ENCODE measurements at regions not wholly inside any gene's neighbourhood (a gene's known extent, or its start where the extent isn't known, plus 50 kb on each side); places are given as distances from the start of the nearest gene placed in this dataset.

- H3K36me3 ChIP-seq = no peaks in the 10 kb centered on the region
- H3K9me3 ChIP-seq = no peaks in the 10 kb centered on the region
- H3K4me1 ChIP-seq = no peaks in the 10 kb centered on the region
- no peak overlapping the region for H3K4me3 ChIP-seq
- ATAC-seq = no peak
- H3K27me3 ChIP-seq = no peaks in the 10 kb centered on the region
- TF ChIP-seq CTCF (IDR thresholded peaks at IDR 0.05) (no peak), POLR2AphosphoS5 (IDR thresholded peaks at IDR 0.05) (no peak), EP300 (IDR thresholded peaks at IDR 0.05) (no peak), POLR2A (IDR thresholded peaks at IDR 0.05) (no peak)
- H3K27ac ChIP-seq = no peak overlapping the region
Observed at GRCh38 chr20:54820392-54820791, 345.0 kb downstream of the DOK5 start.

GRCh38 chr20:54806462-54806861 lies 331.1 kb downstream of the DOK5 start:
- Histone ChIP-seq H3K9me3 (no peaks in the 10 kb centered on the region), H3K27ac (no peak overlapping the region), H3K27me3 (no peaks in the 10 kb centered on the region), H3K36me3 (no peaks in the 10 kb centered on the region), H3K4me3 (no peak overlapping the region), H3K4me1 (no peaks in the 10 kb centered on the region)
- 85 to 90% methylated on average over 4 to 5 of the region's 5 CpGs for WGBS, 2 donors (ENCODE audit: low coverage in 1 of 2)
- TF ChIP-seq CTCF (IDR thresholded peaks at IDR 0.05) = no peak
- no peak for TF ChIP-seq POLR2AphosphoS5 (IDR thresholded peaks at IDR 0.05)
- TF ChIP-seq POLR2A (IDR thresholded peaks at IDR 0.05) = no peak
- no peak for TF ChIP-seq EP300 (IDR thresholded peaks at IDR 0.05)
- no peak for ATAC-seq

GRCh38 chr20:54794874-54795273 lies 319.5 kb downstream of the DOK5 start:
- no peaks in the 10 kb centered on the region for H3K4me1 ChIP-seq
- H3K36me3 ChIP-seq = no peaks in the 10 kb centered on the region
- no peak for ATAC-seq
- no peaks in the 10 kb centered on the region for H3K27me3 ChIP-seq
- H3K9me3 ChIP-seq = peaks cover 0 to 2% (median 0%) of the 10 kb centered on the region in 3 donors
- H3K4me3 ChIP-seq = no peak overlapping the region
- TF ChIP-seq POLR2AphosphoS5 (IDR thresholded peaks at IDR 0.05) (no peak), POLR2A (IDR thresholded peaks at IDR 0.05) (no peak), EP300 (IDR thresholded peaks at IDR 0.05) (no peak), CTCF (IDR thresholded peaks at IDR 0.05) (no peak)
- no peak overlapping the region for H3K27ac ChIP-seq
- 78% methylated on average over 5 of the region's 13 CpGs; no CpG with 5 or more reads in 1 of the 2 donors for WGBS, 2 donors (ENCODE audit: low coverage in 1 of 2)

- 71% methylated on average over 4 of the region's 6 CpGs; no CpG with 5 or more reads in 1 of the 2 donors for WGBS, 2 donors (ENCODE audit: low coverage in 1 of 2)
Observed at GRCh38 chr20:54794110-54794509, 318.7 kb downstream of the DOK5 start.

More at GRCh38 chr20:54794110-54794509, 318.7 kb downstream of the DOK5 start:
- no peak for TF ChIP-seq POLR2AphosphoS5 (IDR thresholded peaks at IDR 0.05)
- TF ChIP-seq POLR2A (IDR thresholded peaks at IDR 0.05) = no peak
- TF ChIP-seq EP300 (IDR thresholded peaks at IDR 0.05) = no peak
- no peak for TF ChIP-seq CTCF (IDR thresholded peaks at IDR 0.05)
- Histone ChIP-seq H3K27me3 (no peaks in the 10 kb centered on the region), H3K9me3 (peaks cover 0 to 5% (median 0%) of the 10 kb centered on the region in 3 donors), H3K27ac (no peak overlapping the region), H3K36me3 (no peaks in the 10 kb centered on the region), H3K4me1 (no peaks in the 10 kb centered on the region), H3K4me3 (no peak overlapping the region)
- no peak for ATAC-seq
